IPS-NIHi7 (cell line): ENCODE measurements at regions not wholly inside any gene's neighbourhood (a gene's known extent, or its start where the extent isn't known, plus 50 kb on each side); places are given as distances from the start of the nearest gene placed in this dataset.

Source experiments
- DNase-seq: peaks from one replicate; pipeline ENCODE4 v3.0.0; 2012; ENCODE audit warnings: mixed read lengths; ENCODE audit errors: extremely low spot score

GRCh38 chr15:96735632-96736240 lies 405.2 kb downstream of the NR2F2 start:
- DNase-seq: no peak

DNA sequence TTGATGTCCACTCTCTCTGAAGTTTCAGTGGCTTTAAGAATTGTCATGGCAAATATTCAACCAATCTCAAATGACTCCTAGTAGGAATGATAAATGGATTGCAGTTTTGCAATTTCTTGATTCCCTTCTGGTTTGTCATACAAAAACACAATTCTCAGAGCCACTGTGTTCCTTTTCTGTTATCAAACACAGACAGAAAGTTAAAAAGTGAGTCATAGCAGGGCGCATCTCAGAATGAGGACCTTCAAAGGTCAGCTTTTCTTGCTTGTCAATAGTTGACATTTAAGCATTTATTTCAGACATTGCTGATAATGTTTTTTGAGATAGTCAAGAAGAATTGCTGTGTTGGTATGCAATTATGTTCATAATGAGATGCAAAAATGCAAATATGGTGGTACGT lies 405.9 kb downstream of the NR2F2 start:
- no peak for DNase-seq

DNA sequence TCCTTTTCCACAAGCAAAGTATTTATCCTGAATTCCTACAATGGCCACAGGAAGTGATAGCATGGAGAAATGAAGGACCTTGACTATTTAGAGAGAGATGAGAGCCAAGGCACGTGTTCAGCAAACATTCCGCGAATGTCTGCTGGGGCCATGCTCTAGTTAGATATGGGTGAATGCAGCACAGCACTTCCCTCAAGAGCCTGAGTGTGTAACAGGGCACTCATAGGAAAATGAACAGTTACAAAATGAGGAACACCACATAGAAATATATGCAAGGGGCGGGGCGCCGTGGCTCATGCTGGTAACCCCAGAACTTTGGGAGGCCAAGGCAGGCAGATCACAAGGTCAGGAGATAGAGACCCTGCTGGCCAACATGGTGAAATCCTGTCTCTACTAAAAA lies 406.9 kb downstream of the NR2F2 start:
- DNase-seq: no peak

GRCh38 chr15:96746665-96747064 lies 416.2 kb downstream of the NR2F2 start:
- DNase-seq: no peak

GRCh38 chr15:96747291-96747690 lies 416.8 kb downstream of the NR2F2 start:
- DNase-seq: no peak

GRCh38 chr15:96750361-96750760 lies 419.9 kb downstream of the NR2F2 start:
- DNase-seq: no peak

DNA sequence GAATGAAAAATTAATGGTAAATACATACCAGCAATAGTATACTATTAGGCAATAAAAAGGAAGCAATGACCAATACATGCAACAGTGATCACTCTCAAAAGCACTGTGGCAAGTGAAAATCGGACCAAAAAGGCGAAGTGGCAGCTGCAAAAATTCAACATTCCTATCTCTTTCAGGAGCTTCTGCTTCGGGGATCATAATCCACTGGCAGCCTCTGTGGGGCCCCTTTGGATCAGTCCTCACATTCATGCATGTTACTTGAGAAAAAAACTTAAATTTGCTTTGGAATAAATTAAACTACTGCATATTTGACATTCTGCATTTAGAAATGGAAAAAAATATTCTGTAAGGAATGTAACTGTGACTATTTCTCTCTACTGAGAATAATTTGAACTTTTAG lies 425.6 kb downstream of the NR2F2 start:
- no peak for DNase-seq

GRCh38 chr15:96756656-96757055 lies 426.2 kb downstream of the NR2F2 start:
- no peak for DNase-seq

- no peak for DNase-seq
Measured at GRCh38 chr15:96762566-96762965, 432.1 kb downstream of the NR2F2 start.

- no peak for DNase-seq
Measured at GRCh38 chr15:96764501-96764900, 434.0 kb downstream of the NR2F2 start.

DNA sequence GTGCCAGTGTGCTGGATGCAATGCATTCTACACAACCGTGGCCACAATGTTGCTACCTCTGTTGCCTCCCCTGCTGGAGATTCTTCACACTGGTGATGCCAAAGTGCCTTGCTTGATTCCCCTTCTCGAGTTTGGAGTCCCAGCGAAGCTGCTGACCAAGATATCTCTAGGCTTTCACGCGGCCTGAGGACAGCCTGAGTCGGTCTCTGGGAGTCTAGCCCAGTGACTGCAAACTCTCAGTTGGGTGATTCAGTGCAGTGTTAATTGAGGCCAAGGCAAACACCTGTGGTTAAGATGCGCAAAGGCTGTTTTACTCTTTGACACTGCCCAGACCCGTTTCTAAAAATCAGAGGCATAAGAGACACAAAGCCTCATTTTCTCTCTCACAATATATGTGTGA lies 434.4 kb downstream of the NR2F2 start:
- DNase-seq: no peak

- DNase-seq: no peak
Measured at GRCh38 chr15:96766366-96766765, 435.9 kb downstream of the NR2F2 start.

- DNase-seq: no peak
Measured at GRCh38 chr15:96767703-96768434, 437.4 kb downstream of the NR2F2 start.

GRCh38 chr15:96768435-96768789 lies 437.9 kb downstream of the NR2F2 start:
- DNase-seq: no peak

DNA sequence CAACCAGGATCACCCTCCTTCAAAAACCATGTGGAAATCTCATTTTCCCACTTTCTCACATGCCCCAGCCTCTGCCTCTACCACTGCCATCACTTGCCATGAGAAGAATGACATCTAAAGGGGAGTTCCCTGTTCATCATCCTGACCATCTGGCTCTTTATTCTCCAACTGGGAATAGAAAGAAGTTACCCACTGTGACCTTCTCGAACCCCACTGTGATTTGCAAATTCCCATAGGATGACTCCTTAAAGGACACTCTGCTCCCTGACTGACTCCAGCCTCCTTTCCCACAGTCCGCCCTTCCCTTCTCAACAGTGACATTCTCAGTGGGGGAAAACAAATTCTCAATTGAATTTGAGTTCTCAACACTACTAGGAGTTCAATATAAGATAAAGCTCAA lies 440.5 kb downstream of the NR2F2 start:
- DNase-seq: no peak

- DNase-seq: no peak
Measured at GRCh38 chr15:96774216-96774615, 443.7 kb downstream of the NR2F2 start.

- DNase-seq: no peak
Measured at GRCh38 chr15:96783746-96784145, 453.2 kb downstream of the NR2F2 start.

- no peak for DNase-seq
Measured at GRCh38 chr15:96790004-96790403, 459.5 kb downstream of the NR2F2 start.

- no peak for DNase-seq
Measured at GRCh38 chr15:96792216-96792615, 461.7 kb downstream of the NR2F2 start.

DNA sequence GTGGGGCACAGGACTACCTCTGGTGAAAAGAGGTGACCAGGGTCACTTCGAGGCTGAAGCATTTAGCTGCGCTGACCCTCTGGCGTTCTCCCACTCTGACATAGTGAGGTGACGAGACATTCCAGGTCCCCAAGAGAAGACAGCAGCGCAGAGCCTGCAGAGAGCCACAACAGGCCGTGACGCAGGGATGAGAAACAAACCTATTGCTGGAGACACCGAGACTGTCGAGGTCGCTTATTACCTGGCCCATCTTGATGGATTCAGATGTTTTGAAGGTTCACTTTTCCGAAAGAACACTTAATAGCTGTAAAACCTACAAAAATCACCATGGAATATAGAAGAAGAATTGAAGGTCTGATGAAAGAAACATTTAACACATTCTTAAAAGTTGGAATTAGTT lies 466.3 kb downstream of the NR2F2 start:
- DNase-seq: no peak

GRCh38 chr15:96801576-96802150 lies 471.2 kb downstream of the NR2F2 start:
- no peak for DNase-seq

GRCh38 chr15:96802611-96803255 lies 472.2 kb downstream of the NR2F2 start:
- no peak for DNase-seq

DNA sequence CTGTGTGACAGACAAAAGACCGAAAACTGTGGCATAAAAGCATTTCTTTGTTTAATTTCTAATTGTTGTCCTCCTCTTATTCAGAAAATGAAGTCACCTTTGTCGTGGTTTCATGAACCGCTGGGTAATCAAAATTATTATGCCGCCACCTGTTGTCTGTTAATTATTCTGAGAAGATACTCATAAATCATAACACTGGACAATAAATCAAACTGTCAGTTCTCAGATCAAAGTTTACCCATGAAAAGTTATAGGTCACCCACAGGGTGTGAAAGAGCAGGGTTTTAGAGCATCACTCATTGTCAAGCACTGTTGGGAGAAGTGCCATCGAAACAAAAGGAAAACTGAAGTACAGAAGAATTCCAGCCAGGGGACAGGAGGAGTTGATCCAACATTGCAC lies 474.3 kb downstream of the NR2F2 start:
- no peak for DNase-seq
